ENCODE measurements at regions not wholly inside any gene's neighbourhood (a gene's known extent, or its start where the extent isn't known, plus 50 kb on each side); places are given as distances from the start of the nearest gene placed in this dataset.

- Mint-ChIP-seq H3K4me3 (no peak overlapping the region), H3K36me3 (ENCODE audit: low read depth) (no peaks in the 10 kb centered on the region), H3K4me1 (no peaks in the 10 kb centered on the region), H3K9me3 (no peaks in the 10 kb centered on the region), H3K27me3 (peaks cover 3% of the 10 kb centered on the region), H3K27ac (no peak overlapping the region)
- intact Hi-C loops (cut with micrococcal nuclease): no loop called here
- DNase-seq (no peak), ATAC-seq (ENCODE audit: low read depth) (no peak)
- POLR2A ChIA-PET: no interaction called here
- CTCF ChIA-PET: no interaction called here
- no peak for TF ChIP-seq CTCF (IDR thresholded peaks at IDR 0.05)
These were observed 165.0 kb upstream of the ANK2 start for GRCh38 chr4:112884406-112884805.

DNA sequence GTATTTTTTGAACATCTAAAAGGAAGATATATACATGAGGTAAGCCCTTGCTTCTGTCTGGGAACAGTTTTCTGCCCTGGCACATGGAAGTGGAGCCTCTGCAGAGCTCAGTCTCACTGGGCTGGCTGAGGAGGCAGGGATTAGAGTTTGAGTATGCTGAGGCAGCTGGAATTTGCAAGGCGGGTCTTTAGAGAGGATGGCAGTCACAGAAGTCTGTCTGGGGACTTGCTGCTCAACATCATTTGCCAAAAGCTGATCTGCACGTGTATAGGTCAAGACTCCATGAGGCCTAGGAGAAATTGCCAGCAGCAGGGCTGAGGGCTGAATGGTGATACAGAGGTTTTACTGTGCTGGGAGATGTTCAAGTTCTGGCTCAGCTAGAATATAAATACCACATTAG lies 163.6 kb upstream of the ANK2 start:
- ChIA-PET CTCF (interaction anchor here (0.7 kb wide), 2 partner anchors 9 to 66 kb away, joined by 3 read pairs; no protein-coding TSS in a partner anchor), POLR2A (no interaction called here)
- ATAC-seq (ENCODE audit: low read depth) (no peak), DNase-seq (no peak)
- no peak for TF ChIP-seq CTCF (IDR thresholded peaks at IDR 0.05)
- Mint-ChIP-seq H3K4me1 (peaks cover 4% of the 10 kb centered on the region), H3K4me3 (no peak overlapping the region), H3K36me3 (ENCODE audit: low read depth) (no peaks in the 10 kb centered on the region), H3K9me3 (no peaks in the 10 kb centered on the region), H3K27me3 (peaks cover 3% of the 10 kb centered on the region), H3K27ac (no peak overlapping the region)
- intact Hi-C loops (cut with micrococcal nuclease): no loop called here

DNA sequence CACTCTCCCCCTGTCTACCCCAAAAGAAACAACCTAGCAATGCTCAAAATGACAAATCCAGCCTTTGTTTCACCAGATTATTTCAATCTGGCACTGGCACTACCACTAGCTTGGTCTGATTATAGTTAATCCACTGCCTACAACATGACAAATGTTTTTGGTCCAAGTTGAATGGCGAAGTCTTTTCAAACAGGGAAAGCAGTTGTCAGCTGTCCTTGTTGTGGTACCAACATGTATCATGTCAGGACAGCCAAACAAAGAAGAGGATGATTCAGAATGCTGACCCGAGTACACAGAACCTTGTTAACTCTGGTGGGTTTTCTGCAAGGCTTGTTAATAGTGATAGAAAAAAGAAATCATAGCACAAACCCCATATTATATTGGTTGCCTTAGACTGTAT lies 160.8 kb upstream of the ANK2 start:
- Mint-ChIP-seq H3K4me1 (peaks cover 4% of the 10 kb centered on the region), H3K36me3 (ENCODE audit: low read depth) (no peaks in the 10 kb centered on the region), H3K27ac (no peak overlapping the region), H3K4me3 (no peak overlapping the region), H3K27me3 (peaks cover 6% of the 10 kb centered on the region), H3K9me3 (no peaks in the 10 kb centered on the region)
- no peak for TF ChIP-seq CTCF (IDR thresholded peaks at IDR 0.05)
- no peak for ATAC-seq (ENCODE audit: low read depth)
- ChIA-PET CTCF (interaction anchor here (0.7 kb wide), 1 partner anchor 957 kb away, joined by 3 read pairs; no protein-coding TSS in a partner anchor), POLR2A (no interaction called here)
- intact Hi-C loops (cut with micrococcal nuclease): no loop called here
- DNase-seq: no peak

GRCh38 chr4:112889199-112889598 lies 160.3 kb upstream of the ANK2 start:
- TF ChIP-seq CTCF (IDR thresholded peaks at IDR 0.05): no peak
- DNase-seq (no peak), ATAC-seq (ENCODE audit: low read depth) (no peak)
- intact Hi-C loops (cut with micrococcal nuclease): no loop called here
- Mint-ChIP-seq H3K4me3 (no peak overlapping the region), H3K9me3 (no peaks in the 10 kb centered on the region), H3K4me1 (peaks cover 4% of the 10 kb centered on the region), H3K27me3 (peaks cover 6% of the 10 kb centered on the region), H3K27ac (no peak overlapping the region), H3K36me3 (ENCODE audit: low read depth) (no peaks in the 10 kb centered on the region)
- POLR2A ChIA-PET: no interaction called here
- CTCF ChIA-PET: no interaction called here

GRCh38 chr4:112889619-112890527 lies 159.6 kb upstream of the ANK2 start:
- no peak for TF ChIP-seq CTCF (IDR thresholded peaks at IDR 0.05)
- peaks cover 6% of the 10 kb centered on the region for H3K27me3 Mint-ChIP-seq
- intact Hi-C loops (cut with micrococcal nuclease): no loop called here
- DNase-seq: no peak
- no peak overlapping the region for H3K27ac Mint-ChIP-seq
- ChIA-PET POLR2A (no interaction called here), CTCF (no interaction called here)
- no peaks in the 10 kb centered on the region for H3K36me3 Mint-ChIP-seq (ENCODE audit: low read depth)
- H3K4me1 Mint-ChIP-seq: peaks cover 4% of the 10 kb centered on the region
- peak overlapping the region; percentile 12 for H3K4me3 Mint-ChIP-seq
- ATAC-seq (ENCODE audit: low read depth): no peak
- no peaks in the 10 kb centered on the region for H3K9me3 Mint-ChIP-seq
